HEK293 (cell line): ENCODE measurements at regions not wholly inside any gene's neighbourhood (a gene's known extent, or its start where the extent isn't known, plus 50 kb on each side); places are given as distances from the start of the nearest gene placed in this dataset.

Experiments
- CTCF ChIP-seq: fragments of 450-650 bp; formaldehyde crosslinking; IDR thresholded peaks from 2 replicates; pipeline ENCODE4 v1.5.1; 2016; ENCODE audit warnings: missing biosample characterization, missing genetic modification characterization
- YY1 ChIP-seq: fragments of 450-650 bp; formaldehyde crosslinking; IDR thresholded peaks from 2 replicates; pipeline ENCODE4 v1.5.1; 2018; ENCODE audit warnings: missing biosample characterization, missing genetic modification characterization
- ZBTB8A ChIP-seq: fragments of 450-650 bp; formaldehyde crosslinking; IDR thresholded peaks from 2 replicates; pipeline ENCODE4 v1.5.1; 2016; ENCODE audit warnings: missing biosample characterization, missing genetic modification characterization
- ZFP69B ChIP-seq: fragments of 450-650 bp; formaldehyde crosslinking; IDR thresholded peaks from 2 replicates; pipeline ENCODE4 v1.5.1; 2016; ENCODE audit warnings: missing biosample characterization, missing genetic modification characterization
- ZNF114 ChIP-seq: fragments of 450-650 bp; formaldehyde crosslinking; IDR thresholded peaks from 2 replicates; pipeline ENCODE4 v1.5.0; 2017; ENCODE audit warnings: missing biosample characterization, missing genetic modification characterization
- ZNF416 ChIP-seq: fragments of 450-650 bp; formaldehyde crosslinking; IDR thresholded peaks from 2 replicates; pipeline ENCODE4 v1.5.1; 2016; ENCODE audit warnings: missing biosample characterization, missing genetic modification characterization
- ZNF423 ChIP-seq: fragments of 450-650 bp; formaldehyde crosslinking; IDR thresholded peaks from 2 replicates; pipeline ENCODE4 v1.5.1; 2016; ENCODE audit warnings: missing biosample characterization, missing genetic modification characterization
- ZSCAN16 ChIP-seq: fragments of 450-650 bp; formaldehyde crosslinking; IDR thresholded peaks from 2 replicates; pipeline ENCODE4 v1.5.1; 2016; ENCODE audit warnings: missing biosample characterization, missing genetic modification characterization
- ZSCAN18 ChIP-seq: fragments of 450-650 bp; formaldehyde crosslinking; IDR thresholded peaks from 2 replicates; pipeline ENCODE4 v1.5.1; 2016; ENCODE audit warnings: missing biosample characterization, missing genetic modification characterization
- TF ChIP-seq, protein P1 (sequence below): fragments of 450-650 bp; formaldehyde crosslinking; IDR thresholded peaks from 2 replicates; pipeline ENCODE4 v1.5.1; 2016; ENCODE audit warnings: missing biosample characterization, missing genetic modification characterization
- TF ChIP-seq, protein P2 (sequence below): fragments of 450-650 bp; IDR thresholded peaks from 2 replicates; pipeline ENCODE4 v1.5.1; 2018; ENCODE audit warnings: missing biosample characterization, mild to moderate bottlenecking, missing genetic modification characterization

DNA sequence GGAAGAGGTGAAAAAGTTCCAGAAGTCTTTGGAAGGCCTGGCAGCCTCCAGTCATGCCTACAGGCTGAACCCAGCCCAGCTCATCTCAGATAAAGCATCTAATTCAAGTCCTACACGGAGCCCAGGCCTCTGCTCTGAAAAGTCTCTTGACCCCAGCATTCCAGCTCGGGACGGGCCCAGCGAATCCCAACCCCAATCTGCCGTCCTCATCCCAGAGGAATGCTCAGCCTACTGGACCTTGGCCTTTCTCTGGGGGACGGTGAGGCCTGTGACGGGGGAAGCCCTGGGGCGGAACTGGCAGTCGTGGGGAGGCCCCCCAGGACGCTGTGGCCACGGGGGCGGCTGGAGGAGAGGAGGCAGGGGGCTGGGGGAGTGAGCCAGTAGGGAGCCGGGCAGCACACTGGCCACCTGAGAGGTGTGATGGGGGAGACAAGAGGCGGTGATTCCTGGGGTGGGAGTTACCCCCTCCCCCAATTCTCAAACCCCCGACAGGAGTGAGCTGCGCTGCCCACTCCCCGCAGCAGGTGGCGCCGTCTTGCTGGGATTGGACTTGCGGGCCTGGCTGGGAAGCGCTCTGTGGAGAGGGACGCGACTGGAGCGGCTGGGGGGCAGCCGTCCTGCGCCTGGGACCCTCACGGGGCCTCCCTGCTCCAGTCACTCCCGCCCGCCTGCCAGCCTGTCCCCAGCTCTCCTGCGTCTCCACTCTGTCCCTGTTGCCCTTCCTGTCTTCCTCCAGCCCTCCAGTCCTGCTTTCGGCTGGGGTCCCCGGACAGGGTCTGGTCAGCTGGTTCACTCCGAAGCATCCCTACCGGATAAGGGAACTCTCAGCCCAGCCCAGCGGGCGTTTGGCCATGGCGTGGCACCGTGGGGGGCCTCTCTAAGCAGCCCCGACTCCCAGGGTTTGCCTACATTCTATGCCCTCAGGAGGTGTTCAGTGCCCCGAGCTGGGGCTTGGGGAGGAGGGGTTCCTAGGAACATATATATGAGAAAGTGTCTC lies 182.6 kb upstream of the HAAO start:
- TF ChIP-seq YY1 (tag by site-specific recombination) (no peak), ZBTB8A (tag by site-specific recombination) (no peak), ZSCAN16 (tag by site-specific recombination) (no peak), ZNF114 (tag by site-specific recombination) (no peak), CTCF (peak; percentile 93), ZNF416 (tag by site-specific recombination) (no peak), ZNF423 (no peak), ZSCAN18 (tag by site-specific recombination) (no peak), ZFP69B (tag by site-specific recombination) (no peak)
- TF ChIP-seq, protein P1, sequence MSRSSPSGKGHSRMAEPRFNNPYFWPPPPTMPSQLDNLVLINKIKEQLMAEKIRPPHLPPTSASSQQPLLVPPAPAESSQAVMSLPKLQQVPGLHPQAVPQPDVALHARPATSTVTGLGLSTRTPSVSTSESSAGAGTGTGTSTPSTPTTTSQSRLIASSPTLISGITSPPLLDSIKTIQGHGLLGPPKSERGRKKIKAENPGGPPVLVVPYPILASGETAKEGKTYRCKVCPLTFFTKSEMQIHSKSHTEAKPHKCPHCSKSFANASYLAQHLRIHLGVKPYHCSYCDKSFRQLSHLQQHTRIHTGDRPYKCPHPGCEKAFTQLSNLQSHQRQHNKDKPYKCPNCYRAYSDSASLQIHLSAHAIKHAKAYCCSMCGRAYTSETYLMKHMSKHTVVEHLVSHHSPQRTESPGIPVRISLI (tag by site-specific recombination): no peak
- TF ChIP-seq, protein P2, sequence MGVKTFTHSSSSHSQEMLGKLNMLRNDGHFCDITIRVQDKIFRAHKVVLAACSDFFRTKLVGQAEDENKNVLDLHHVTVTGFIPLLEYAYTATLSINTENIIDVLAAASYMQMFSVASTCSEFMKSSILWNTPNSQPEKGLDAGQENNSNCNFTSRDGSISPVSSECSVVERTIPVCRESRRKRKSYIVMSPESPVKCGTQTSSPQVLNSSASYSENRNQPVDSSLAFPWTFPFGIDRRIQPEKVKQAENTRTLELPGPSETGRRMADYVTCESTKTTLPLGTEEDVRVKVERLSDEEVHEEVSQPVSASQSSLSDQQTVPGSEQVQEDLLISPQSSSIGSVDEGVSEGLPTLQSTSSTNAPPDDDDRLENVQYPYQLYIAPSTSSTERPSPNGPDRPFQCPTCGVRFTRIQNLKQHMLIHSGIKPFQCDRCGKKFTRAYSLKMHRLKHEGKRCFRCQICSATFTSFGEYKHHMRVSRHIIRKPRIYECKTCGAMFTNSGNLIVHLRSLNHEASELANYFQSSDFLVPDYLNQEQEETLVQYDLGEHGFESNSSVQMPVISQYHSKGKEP: no peak
